CD14-positive monocyte (primary cell): ENCODE measurements at regions not wholly inside any gene's neighbourhood (a gene's known extent, or its start where the extent isn't known, plus 50 kb on each side); places are given as distances from the start of the nearest gene placed in this dataset.

Source experiments
- DNase-seq, 3 donors: peaks; one replicate each; pipeline ENCODE4 v3.0.0-alpha.2; 2011 to 2022
- H2AFZ ChIP-seq: 2 replicates; pipeline ENCODE4 v1.6.0; 2012; ENCODE audit warnings: mild to moderate bottlenecking, low read depth, low read length, inconsistent platforms; ENCODE audit not compliant: insufficient read depth, poor library complexity, severe bottlenecking
- H3K27ac ChIP-seq, 2 donors: 1 replicate in 1 of 2; 2 replicates in 1 of 2; pipeline ENCODE4 v1.5.1; 2012 to 2013; ENCODE audit warnings: low read length in 2 of 2, control low read depth in 1 of 2, inconsistent platforms in 1 of 2, low read depth in 1 of 2, mild to moderate bottlenecking in 1 of 2
- H3K27me3 ChIP-seq, 2 donors: one replicate each; pipeline versions ENCODE4 v1.6.0 to v1.6.1; 2011 to 2013; ENCODE audit warnings: low read length in 2 of 2; ENCODE audit not compliant: control insufficient read depth in 2 of 2, insufficient read depth in 2 of 2
- H3K36me3 ChIP-seq, 2 donors: replicated peaks in 1 of 2; 1 replicate in 1 of 2; 2 replicates in 1 of 2; pipeline versions ENCODE4 v1.5.1 to v1.6.1; 2012 to 2013; ENCODE audit warnings: low read length in 2 of 2, control low read depth in 1 of 2, inconsistent platforms in 1 of 2, mild to moderate bottlenecking in 1 of 2; ENCODE audit not compliant: insufficient read depth in 2 of 2, control insufficient read depth in 1 of 2
- H3K4me1 ChIP-seq, 2 donors: 1 replicate in 1 of 2; 2 replicates in 1 of 2; pipeline versions ENCODE4 v1.5.1 to v1.6.1; 2012 to 2013; ENCODE audit warnings: low read length in 2 of 2, control low read depth in 1 of 2, inconsistent platforms in 1 of 2, mild to moderate bottlenecking in 1 of 2, moderate library complexity in 1 of 2; ENCODE audit not compliant: insufficient read depth in 2 of 2, control insufficient read depth in 1 of 2
- H3K4me2 ChIP-seq: replicated peaks from 2 replicates; pipeline ENCODE3; 2012; ENCODE audit warnings: low read length, moderate library complexity, mild to moderate bottlenecking; ENCODE audit not compliant: poor library complexity, severe bottlenecking; ENCODE audit errors: extremely low read depth
- H3K4me3 ChIP-seq, 3 experiments: fragments of 200-600 bp in 1 of 3; sonication (generic) in 1 of 3; replicated peaks in 1 of 3; 1 replicate in 2 of 3; 2 replicates in 1 of 3; pipeline ENCODE4 v1.5.1; 2011 to 2013; ENCODE audit warnings: low read length in 3 of 3, mild to moderate bottlenecking in 3 of 3, control low read depth in 2 of 3, low read depth in 2 of 3, inconsistent platforms in 1 of 3, moderate library complexity in 1 of 3
- H3K79me2 ChIP-seq: 2 replicates; pipeline ENCODE4 v1.6.0; 2012; ENCODE audit warnings: mild to moderate bottlenecking, control low read depth, inconsistent platforms, low read length, moderate library complexity; ENCODE audit not compliant: insufficient read depth
- H3K9ac ChIP-seq: 2 replicates; pipeline ENCODE4 v1.6.0; 2017; ENCODE audit warnings: low read length, mild to moderate bottlenecking; ENCODE audit not compliant: insufficient read depth, poor library complexity, severe bottlenecking
- H3K9me3 ChIP-seq, 2 donors: replicated peaks in 1 of 2; 1 replicate in 1 of 2; 2 replicates in 1 of 2; pipeline versions ENCODE4 v1.5.1 to v1.6.1; 2012 to 2013; ENCODE audit warnings: low read length in 2 of 2, control low read depth in 1 of 2; ENCODE audit not compliant: control insufficient read depth in 1 of 2, insufficient read depth in 1 of 2
- H4K20me1 ChIP-seq: 2 replicates; pipeline ENCODE4 v1.6.0; 2012; ENCODE audit warnings: mild to moderate bottlenecking, low read length, control low read depth, moderate library complexity; ENCODE audit not compliant: insufficient read depth
- H3K27ac Mint-ChIP-seq, 7 donors: one replicate each; pipeline ENCODE4 v1.8.0; 2020; ENCODE audit warnings: mild to moderate bottlenecking in 7 of 7, mixed read lengths in 7 of 7, moderate library complexity in 6 of 7, inconsistent platforms in 2 of 7
- H3K27me3 Mint-ChIP-seq, 3 donors: one replicate each; pipeline ENCODE4 v1.8.0; 2021 to 2022; ENCODE audit warnings: low read depth in 3 of 3, mild to moderate bottlenecking in 3 of 3, mixed read lengths in 3 of 3, moderate library complexity in 3 of 3, inconsistent platforms in 1 of 3
- H3K36me3 Mint-ChIP-seq, 2 donors: one replicate each; pipeline ENCODE4 v1.8.0; 2020; ENCODE audit warnings: mixed read lengths in 2 of 2, inconsistent platforms in 1 of 2, mild to moderate bottlenecking in 1 of 2
- H3K4me1 Mint-ChIP-seq: one replicate; pipeline ENCODE4 v1.8.0; 2020; ENCODE audit warnings: mild to moderate bottlenecking, mixed read lengths
- H3K4me3 Mint-ChIP-seq, 2 donors: one replicate each; pipeline ENCODE4 v1.8.0; 2020; ENCODE audit warnings: mild to moderate bottlenecking in 2 of 2, mixed read lengths in 2 of 2, moderate library complexity in 1 of 2
- H3K9me3 Mint-ChIP-seq, 7 donors: one replicate each; pipeline ENCODE4 v1.8.0; 2020 to 2022; ENCODE audit warnings: mixed read lengths in 7 of 7, mild to moderate bottlenecking in 6 of 7, moderate library complexity in 6 of 7, inconsistent platforms in 2 of 7
- CTCF ChIP-seq: fragments of 200-600 bp; IDR thresholded peaks from one replicate; pipeline ENCODE4 v1.8.0; 2022; ENCODE audit warnings: antibody characterized with exemption, mild to moderate bottlenecking
- WGBS: methylation state at CpG from one replicate; pipeline ENCODE4 v1.1.5; 2013; ENCODE audit warnings: missing lambda C conversion rate; ENCODE audit not compliant: insufficient coverage; 5-methylcytosine and 5-hydroxymethylcytosine counted together
- intact Hi-C, 2 donors: fragments of 100-400 bp; cut with micrococcal nuclease; formaldehyde crosslinking; loops; one replicate each; pipeline versions ENCODE4 v1.15.0 to v1.15.1; 2023

- H3K79me2 ChIP-seq = no peaks in the 10 kb centered on the region
- 93% methylated on average over 9 of the region's 9 CpGs for WGBS
- Mint-ChIP-seq H3K27me3 (peaks cover 0 to 2% (median 1%) of the 10 kb centered on the region in 3 donors), H3K4me3 (no peak overlapping the region), H3K36me3 (no peaks in the 10 kb centered on the region), H3K4me1 (no peaks in the 10 kb centered on the region), H3K27ac (no peak overlapping the region), H3K9me3 (peaks cover 0 to 4% (median 2%) of the 10 kb centered on the region in 7 donors)
- no peak overlapping the region for H3K4me3 ChIP-seq
- TF ChIP-seq CTCF = no peak
- H3K9ac ChIP-seq = no peak overlapping the region
- no peaks in the 10 kb centered on the region for H3K27me3 ChIP-seq
- H2AFZ ChIP-seq = no peak overlapping the region
- no peaks in the 10 kb centered on the region for H3K9me3 ChIP-seq
- no peak overlapping the region for H3K4me2 ChIP-seq
- DNase-seq = no peak
- H3K27ac ChIP-seq = no peak overlapping the region
- H3K36me3 ChIP-seq = no peaks in the 10 kb centered on the region
- no peaks in the 10 kb centered on the region for H3K4me1 ChIP-seq
- intact Hi-C loops = no loop called here
- H4K20me1 ChIP-seq = no peaks in the 10 kb centered on the region
Measured at GRCh38 chr6:153832543-153832942, 206.5 kb upstream of the OPRM1 start.

GRCh38 chr6:153831350-153832078, 207.5 kb upstream of the OPRM1 start:
- Mint-ChIP-seq H3K9me3 (peaks cover 0 to 4% (median 2%) of the 10 kb centered on the region in 7 donors), H3K4me3 (no peak overlapping the region), H3K4me1 (no peaks in the 10 kb centered on the region), H3K36me3 (no peaks in the 10 kb centered on the region), H3K27me3 (peaks cover 0 to 2% (median 1%) of the 10 kb centered on the region in 3 donors), H3K27ac (no peak overlapping the region)
- intact Hi-C loops = no loop called here
- Histone ChIP-seq H2AFZ (no peak overlapping the region), H3K4me3 (no peak overlapping the region), H3K4me1 (no peaks in the 10 kb centered on the region), H3K9me3 (no peaks in the 10 kb centered on the region), H3K4me2 (no peak overlapping the region), H3K79me2 (no peaks in the 10 kb centered on the region), H3K9ac (no peak overlapping the region), H4K20me1 (no peaks in the 10 kb centered on the region), H3K36me3 (no peaks in the 10 kb centered on the region), H3K27ac (no peak overlapping the region), H3K27me3 (no peaks in the 10 kb centered on the region)
- no peak for DNase-seq
- TF ChIP-seq CTCF = no peak
- WGBS = 51% methylated on average over 2 of the region's 5 CpGs
